ENCODE measurements at regions not wholly inside any gene's neighbourhood (a gene's known extent, or its start where the extent isn't known, plus 50 kb on each side); places are given as distances from the start of the nearest gene placed in this dataset.

DNA sequence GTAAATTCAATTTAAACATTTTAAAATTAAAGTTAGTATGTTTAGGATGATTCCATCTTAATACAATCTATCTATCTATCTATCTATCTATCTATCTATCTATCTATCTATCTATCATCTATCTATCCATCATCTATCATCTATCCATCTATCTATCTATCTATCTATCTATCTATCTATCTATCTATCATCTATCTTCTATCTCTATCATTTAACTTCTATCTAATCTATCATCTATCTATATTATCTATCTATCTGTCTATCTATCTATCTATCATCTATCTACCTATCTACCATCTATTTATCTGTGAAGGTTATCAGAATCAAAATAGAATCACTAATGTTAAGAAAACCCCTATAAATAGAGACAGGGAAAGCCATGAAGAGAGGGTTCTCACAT is 78.3 kb downstream of the RAMP3 start:
- no peak for DNase-seq (ENCODE audit: low read depth)

DNA sequence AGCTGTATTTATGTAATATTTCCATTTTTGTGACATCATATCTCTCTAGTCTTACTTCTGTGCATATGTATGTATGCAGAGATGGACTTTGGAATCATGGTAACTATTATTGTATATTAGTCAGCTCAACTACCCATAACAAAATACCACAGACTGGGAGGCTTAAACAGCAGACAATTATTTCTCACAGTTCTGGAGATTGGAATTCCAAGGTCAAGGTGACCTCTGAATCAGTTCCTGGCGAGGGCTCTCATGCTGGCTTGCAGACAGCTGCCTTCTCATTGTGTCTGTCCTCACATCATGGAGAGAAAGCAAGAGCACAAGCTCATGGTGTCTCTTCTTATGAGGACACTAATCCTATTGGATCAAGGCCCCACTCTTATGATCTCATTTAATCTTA is 79.1 kb downstream of the RAMP3 start:
- peak; percentile 29 for DNase-seq (ENCODE audit: low read depth)

DNA sequence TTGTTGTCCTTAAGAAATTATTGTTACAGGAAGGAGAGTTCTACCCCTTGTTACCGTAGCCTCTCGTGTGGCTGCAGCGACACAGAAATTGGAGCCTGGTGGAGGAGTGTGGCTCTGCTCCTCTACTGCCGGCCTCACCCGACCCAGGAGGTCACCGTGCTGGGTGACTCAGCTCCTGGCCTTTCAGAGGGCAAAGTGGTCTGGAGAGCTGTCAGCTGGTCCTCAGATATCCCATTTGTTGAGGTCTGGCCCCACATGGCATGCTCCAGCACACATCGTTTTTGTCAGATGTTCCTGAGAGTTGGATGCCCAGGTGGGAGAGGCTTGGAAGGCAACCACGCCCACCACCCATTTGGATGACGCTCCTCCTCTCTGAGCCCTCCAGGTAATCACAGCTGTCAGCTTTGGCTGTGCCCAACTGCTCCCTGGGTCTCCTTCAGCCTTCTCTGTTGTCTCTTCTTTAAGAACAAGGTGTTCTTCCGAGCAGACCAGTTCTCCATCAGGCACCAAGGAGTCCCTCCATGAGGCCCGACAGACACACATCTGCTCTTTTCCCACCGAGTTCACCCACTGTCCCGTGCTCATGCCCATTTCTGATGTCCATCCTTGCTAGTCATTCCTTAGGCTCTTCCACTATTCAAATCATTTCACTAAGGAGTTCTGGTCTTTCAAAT is 80.3 kb downstream of the RAMP3 start:
- DNase-seq (ENCODE audit: low read depth), result peak; percentile 77

DNA sequence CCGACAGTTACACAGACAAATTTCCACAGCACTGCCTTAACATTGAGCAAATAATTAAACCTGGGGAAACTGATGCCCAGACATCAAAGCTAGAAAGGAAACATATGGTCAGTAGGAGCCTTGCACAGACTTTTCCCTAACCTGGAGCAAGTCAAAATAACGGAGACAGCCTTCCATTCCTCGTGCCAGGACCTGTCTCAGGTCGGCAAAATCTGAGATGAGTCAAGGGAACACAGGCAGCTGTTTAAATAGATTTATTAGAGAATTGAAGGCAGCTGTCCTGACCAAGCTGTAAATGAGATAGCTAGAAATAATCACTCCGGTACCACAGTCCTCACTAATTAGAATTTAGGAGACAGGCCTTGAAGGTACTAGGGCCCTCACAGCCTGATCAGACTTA is 81.2 kb downstream of the RAMP3 start:
- no peak for DNase-seq (ENCODE audit: low read depth)

DNA sequence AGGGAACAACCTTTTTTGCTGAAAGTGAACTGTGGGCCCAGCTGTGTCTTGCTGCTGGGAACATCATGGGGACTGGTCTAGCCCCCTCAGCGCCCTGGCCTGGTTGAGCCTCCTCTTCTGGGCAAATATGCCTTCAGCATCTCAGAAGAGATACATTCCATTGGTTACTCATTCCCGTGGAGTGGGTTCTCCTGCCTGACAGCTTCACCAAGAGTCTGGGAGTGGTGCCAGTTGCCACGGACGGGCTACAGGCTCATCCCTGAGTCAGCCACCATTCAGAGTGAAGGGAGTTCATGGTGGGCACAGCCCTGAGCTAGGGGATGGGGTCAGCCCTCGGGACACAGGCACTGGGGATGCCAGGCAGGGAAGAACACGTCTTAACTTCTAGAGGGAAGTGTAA is 81.9 kb downstream of the RAMP3 start:
- DNase-seq (ENCODE audit: low read depth), result peak; percentile 94

DNA sequence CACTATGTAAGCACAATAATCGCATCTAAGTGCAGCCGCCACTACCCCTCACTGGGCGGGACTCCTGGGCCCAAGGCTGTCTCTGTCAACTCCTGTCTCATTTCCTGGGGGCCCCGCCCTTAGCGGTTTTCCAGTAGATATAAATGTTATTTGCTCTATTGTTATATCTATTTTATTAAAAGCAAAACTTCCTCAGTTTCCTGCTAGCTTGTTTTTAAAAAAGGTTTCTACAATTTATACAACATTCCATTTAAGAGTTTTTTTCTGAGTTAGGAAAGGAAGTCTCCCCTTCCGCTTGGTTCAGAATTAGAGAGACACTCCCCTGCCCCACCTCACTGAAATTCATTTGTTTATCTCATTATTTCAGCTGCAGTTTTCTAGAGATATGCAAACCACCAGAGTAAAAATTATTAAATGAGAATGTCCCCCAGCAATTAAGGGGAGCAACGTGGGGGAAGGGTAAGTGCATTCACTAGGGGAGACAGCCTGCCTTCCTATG is 82.7 kb downstream of the RAMP3 start:
- DNase-seq (ENCODE audit: low read depth), result no peak

DNA sequence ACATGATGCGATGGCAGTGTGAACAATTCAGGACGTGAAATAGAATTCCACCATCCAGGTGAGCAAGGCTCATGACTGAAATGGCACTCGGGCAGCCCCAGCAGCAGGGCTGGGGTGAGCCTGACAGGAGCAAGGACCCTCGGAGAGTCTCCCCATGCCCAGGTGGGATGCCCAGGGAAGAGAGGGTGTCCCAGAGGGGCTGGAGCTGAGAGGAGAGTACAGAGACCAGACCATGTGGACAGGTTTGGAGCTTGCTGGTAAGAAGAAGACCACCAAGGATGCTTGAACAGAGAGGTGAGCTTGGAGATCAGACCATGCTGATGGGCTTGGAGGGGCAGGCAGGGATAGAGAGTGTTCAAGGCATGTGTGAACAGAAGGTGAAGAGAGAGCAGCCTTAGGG is 83.3 kb downstream of the RAMP3 start:
- no peak for DNase-seq (ENCODE audit: low read depth)

DNA sequence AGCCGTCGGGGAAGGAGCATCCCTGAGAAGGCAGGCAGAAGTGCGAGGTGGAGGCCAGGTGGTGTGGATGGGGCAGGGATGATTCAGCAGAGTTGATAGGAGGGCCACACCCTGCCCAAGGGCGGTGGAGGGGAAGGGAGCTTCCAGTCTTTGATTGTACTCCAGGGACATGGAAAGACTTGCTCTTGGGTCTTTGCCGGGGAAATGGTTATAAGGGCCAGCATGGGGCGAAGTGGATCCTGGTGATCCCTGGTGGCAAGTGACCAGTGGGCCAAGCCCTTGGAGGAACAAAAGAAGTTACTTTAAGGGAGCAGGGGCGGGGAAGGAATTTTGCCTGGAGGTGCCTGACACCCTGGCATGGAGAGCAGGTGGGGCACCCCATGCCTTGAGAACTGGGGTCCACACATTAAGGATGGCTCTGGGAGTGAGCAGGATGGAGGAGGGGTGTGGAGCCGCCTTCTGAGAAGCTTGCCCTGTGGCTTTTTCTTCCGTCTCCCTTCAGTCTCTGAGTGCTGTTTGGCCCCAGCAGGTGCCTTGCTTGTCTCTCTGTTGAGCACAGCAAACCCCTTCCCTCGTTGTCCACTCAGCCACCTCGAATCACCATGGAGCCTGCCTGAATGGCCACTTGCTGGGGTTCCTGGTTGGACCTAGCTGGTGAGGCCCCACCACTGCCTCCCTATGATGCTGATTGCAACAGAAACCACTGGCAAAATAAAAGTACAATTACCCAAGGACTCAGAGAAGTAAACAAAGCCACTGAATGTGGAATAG is 83.9 kb downstream of the RAMP3 start:
- DNase-seq (ENCODE audit: low read depth), result peak; percentile 24

DNA sequence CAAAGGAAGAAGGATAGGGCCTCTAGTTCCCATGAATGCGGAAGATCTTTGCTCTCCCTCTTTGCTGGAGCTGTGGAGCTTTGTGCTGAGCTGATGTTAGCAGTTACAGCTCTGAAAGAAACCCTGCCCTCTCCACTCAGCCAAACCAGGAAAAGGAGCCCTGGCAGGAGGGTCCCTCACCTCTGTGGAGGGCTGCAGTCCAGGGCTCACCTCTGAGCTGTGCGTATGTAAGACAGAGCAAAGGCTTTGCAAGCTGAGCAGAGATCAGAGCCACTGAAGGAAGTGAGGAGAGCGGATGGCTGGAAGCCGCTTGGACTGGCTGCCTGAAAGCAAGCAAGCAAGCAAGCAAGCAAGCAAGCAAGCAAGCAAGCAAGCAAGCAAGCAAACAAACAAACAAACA is 84.7 kb downstream of the RAMP3 start:
- DNase-seq (ENCODE audit: low read depth), result no peak

DNA sequence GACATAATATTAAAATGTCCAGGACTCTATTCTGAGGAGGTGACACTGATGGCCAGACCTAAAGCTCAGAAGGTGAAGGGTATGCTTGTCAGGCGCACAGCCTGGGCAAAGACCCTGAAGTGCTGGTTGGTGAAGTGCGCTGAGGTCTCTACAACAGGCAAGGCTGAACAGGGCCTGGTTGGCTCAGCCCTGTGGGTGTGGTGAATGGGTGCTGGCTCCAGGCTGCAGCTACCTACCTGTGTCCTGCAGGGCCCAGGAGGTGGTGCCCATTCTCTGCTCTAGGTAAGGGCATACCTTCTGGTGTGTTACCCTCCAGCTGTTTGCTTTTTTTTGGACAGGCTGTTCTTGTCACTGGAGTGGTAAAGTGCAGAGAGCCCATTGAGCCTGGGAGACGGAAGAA is 85.1 kb downstream of the RAMP3 start:
- DNase-seq (ENCODE audit: low read depth), result no peak

DNA sequence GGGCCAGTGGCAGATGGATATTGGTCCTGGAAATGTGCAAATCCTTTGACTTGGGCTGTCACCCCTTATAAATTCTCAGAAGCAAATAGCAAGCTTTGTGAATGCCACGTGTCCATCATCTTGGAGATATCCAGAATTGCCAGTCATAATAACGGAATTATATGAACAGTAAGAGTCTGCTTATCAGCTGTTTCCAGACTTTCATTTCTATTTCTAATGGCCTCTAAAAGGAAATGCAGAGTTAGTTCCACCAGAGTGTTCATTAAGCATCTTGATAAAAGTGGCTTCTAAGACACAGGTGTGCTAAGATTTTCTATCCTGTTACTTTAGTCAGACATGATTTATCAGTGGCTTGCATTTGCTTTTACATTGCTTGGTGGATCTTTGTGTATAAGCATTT is 87.4 kb downstream of the RAMP3 start:
- DNase-seq (ENCODE audit: low read depth), result no peak

DNA sequence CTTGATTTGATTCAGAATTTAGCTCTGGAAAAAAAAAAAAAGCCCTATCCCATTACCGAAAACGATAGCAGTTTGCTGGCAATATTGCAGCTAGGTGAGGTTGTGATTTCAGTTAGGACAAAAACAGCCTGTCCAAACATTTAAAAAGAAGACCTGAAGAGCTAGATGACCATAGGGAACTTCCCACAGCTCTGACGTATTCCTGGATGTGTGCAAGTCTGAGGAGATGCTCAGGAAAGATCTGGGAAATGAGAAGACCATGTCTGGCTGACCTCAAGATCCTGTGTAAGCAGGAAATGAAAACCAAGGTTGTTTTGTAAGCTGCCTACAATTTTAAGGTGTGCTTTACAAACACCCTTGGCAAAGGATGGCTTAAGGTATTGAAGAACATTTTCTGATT is 88.7 kb downstream of the RAMP3 start:
- DNase-seq (ENCODE audit: low read depth), result no peak

DNA sequence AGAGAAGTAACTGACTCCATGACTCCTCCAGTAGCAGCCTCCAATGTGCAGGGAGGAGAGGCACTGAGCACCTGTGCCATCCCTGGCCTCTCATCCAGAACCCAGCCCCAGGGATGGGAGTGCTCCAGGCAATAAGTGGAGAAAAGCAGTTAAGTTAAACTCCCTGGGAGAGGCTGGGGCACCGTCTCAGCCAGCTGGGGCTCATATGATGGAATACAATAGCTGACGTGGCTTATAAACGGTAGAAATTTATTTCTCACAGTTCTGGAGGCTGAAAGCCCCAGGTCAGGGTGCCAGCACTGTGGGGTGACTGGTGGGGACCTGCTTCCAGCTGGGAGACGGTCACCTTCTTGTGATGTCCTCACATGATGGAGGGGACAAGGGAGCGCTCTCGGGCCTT is 94.7 kb downstream of the RAMP3 start:
- DNase-seq (ENCODE audit: low read depth), result no peak

DNA sequence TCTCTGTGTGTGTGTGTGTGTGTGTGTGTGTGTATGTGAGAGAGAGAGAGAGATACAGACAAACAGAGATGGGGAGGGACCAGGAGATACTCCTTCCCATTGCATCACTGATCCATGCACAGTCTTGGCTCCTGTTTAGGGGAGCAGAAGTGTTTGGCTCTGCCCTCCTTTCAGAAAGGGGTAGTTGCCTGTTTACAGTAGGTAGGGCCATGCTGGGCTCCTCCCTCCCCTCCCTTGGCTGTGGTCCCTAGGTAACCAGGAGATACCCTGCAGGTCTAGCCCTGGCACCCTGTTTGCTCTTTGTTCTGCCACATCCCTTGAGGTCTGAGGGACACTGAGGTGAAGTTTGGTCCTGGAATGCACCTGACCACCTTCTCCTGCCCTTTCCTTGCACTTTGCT is 95.3 kb downstream of the RAMP3 start:
- DNase-seq (ENCODE audit: low read depth), result no peak

DNA sequence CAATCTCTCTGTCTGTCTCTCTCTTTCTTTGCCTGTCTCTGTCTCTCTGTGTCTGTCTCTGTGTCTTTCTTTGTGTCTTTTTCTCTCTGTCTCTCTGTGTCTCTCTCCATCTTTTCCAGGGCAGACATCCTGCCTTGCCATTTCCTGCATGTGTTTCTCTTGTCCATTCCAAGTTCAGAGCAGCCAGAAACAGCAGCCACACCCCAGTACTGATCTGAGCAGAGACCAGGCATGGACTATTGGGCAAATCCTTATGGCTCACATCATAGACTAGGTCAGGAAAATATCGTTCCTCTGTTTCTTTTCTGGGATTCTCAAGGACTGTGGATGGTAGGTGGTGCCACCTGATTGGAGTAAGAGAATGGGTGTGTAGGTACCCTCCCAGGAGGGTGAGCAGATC is 95.8 kb downstream of the RAMP3 start:
- no peak for DNase-seq (ENCODE audit: low read depth)

DNA sequence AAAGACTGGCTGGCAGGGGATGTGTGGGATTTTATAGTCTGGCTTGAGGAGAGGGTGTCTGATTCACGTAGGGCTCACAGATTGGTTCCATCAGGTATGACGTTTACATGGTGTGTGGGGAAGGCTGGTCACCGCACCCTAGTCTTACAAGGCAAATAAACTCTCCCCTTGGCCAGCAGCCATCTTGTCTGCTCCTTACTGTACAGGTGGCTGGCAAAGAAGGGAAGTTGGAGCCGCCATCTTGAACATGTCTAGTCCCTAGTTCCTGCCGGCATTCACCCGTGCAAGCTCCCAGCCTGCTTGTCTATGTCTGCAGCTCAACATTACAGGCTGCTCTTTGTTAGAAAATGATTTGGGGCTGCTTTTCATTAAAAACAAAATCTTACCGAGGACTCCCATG is 97.6 kb downstream of the RAMP3 start:
- DNase-seq (ENCODE audit: low read depth), result no peak

DNA sequence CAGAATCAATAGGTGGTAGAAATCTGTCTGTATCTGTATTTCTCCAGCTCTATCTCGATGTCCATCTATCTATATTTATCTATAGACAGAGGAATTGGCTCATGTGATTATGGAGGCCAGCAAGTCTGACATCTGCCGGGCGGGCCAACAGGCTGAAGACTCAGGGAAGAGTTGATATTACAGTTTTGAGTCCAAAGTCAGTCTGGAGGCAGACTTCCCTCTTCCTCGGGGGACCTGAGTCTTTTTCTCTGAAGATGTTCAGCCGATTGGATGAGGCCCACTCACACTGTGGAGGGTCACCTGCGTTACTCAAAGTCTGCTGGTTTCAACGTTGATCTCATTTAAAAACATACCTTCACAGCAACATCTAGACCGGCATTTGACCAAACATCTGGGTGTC is 98.7 kb downstream of the RAMP3 start:
- DNase-seq (ENCODE audit: low read depth), result no peak

DNA sequence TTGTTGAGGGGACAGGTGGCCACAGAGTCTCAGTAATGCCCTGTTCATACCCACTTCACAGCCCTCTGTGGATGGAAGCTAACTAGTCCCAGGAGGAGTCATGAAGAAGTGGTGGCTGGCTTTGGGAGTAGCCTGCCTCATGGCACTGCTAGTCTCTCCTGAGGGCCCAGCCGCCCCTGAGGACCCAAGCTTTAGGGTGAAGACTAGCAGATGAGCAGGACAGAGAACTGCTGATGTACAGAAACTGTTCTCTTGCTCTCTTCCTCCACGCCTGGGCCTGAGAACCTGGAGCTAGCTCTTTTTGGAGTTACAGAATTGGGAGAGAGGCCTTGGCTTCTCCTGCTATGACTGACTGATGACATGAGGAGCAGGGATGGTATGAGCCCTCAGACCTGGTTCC is 99.2 kb downstream of the RAMP3 start:
- no peak for DNase-seq (ENCODE audit: low read depth)

DNA sequence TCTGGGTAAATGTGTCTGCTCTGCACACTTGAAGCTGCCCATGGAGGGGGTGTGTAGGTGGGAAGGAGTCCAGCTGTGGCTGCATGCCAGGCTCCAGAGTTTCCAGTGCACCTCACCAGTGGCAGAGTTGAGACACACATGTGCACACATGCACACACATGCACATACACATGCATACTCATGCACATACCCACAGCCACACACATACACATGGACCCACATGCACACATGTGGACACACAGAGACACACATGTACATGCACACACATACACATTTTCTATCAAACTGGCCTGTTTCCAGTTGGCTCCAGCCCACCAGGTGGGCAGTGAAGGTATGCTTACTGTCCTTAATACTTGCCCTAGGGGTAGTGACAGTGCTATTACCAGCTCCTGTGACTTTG is 99.7 kb downstream of the RAMP3 start:
- no peak for DNase-seq (ENCODE audit: low read depth)

DNA sequence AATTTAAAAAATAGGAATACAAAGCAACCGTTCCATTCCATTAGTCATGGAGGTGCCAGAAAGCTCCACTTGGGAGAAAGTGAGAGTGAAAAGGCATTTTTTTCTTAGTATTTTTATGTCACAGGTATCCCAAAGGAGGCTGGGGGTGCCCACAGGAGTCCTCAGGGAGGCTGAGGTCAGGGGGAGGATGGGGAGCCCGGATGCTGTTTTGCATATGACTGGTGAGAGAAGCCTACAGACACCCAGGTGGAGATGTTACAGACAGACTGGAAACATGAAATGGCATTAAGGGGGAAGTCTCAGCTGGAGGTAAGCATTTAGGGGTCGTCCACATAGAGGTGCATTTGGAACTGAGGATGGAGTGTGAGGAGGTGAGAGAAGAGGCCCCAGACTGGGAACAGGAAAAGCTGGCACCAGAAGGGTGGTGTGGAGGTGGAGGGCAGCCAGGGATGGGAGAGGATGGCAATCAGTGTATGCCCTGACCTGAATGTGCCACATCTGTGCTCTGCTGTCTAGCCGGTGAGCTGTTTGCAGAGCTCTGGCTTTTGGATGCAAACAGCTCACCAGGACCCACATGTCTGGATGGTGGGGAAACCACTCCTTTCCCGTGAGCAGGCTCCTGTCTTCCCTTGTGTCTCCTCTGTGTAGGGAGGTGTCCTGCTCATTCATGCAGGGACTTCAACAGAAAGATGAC is 101.1 kb downstream of the RAMP3 start:
- DNase-seq (ENCODE audit: low read depth), result no peak

DNA sequence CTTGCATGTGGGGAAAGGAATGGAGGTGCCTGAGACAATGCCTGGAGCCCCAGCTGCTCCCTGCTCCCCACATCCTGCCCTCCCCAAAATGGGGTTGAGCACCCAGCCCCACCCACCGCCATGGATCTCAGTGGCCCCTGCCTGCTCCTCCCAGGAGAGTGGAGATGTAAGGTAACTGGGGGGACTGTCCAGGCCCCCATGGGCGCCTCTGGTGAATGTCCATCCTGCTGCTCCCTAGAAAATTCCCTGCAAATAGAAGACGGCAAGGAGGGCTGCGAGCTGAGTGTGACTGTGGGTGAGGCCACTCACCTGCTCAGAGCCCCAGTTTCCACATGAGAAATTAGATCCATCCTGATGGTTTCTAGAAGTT is 101.6 kb downstream of the RAMP3 start:
- DNase-seq (ENCODE audit: low read depth), result no peak

DNA sequence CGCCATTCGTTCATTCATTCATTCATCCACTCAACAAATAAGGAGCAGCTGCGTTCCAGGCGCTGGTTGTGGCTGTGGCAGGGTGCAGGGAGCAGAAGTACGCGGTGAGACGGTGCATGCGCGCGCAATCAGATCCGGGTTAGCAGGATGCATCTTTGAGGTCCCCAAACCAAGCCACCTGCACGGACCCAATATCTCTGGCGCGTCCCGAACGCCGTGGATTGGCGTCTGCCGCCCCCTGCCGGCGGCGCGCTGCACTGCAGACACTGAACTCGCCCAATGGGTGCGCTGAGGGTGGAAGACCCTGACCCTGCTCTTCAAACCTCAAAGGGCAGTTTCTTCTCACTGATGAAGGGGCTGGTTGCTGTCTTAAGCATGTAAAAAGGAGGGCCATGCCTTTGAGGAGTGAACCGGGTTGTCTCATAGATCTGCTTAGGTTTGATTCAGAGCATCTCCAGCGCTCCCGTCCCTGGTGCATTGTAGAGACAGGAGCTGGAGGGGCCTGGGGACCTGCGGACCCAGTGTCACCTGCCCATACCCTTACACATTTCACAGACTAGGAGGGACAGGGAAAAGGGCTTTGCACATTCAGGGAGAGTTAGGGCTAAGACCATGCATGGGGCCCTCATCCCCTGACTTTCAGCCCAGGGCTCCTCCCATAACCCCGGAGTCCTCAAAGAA is 102.5 kb downstream of the RAMP3 start:
- DNase-seq (ENCODE audit: low read depth), result peak; percentile 35

All from RPMI7951 (cell line).